ENCODE measurements at regions not wholly inside any gene's neighbourhood (a gene's known extent, or its start where the extent isn't known, plus 50 kb on each side); places are given as distances from the start of the nearest gene placed in this dataset.
"Not testable (repeated sequence)": the region's sequence is repeated elsewhere in the genome, so short reads cannot be mapped to it uniquely, and the experiment has no call there.

DNA sequence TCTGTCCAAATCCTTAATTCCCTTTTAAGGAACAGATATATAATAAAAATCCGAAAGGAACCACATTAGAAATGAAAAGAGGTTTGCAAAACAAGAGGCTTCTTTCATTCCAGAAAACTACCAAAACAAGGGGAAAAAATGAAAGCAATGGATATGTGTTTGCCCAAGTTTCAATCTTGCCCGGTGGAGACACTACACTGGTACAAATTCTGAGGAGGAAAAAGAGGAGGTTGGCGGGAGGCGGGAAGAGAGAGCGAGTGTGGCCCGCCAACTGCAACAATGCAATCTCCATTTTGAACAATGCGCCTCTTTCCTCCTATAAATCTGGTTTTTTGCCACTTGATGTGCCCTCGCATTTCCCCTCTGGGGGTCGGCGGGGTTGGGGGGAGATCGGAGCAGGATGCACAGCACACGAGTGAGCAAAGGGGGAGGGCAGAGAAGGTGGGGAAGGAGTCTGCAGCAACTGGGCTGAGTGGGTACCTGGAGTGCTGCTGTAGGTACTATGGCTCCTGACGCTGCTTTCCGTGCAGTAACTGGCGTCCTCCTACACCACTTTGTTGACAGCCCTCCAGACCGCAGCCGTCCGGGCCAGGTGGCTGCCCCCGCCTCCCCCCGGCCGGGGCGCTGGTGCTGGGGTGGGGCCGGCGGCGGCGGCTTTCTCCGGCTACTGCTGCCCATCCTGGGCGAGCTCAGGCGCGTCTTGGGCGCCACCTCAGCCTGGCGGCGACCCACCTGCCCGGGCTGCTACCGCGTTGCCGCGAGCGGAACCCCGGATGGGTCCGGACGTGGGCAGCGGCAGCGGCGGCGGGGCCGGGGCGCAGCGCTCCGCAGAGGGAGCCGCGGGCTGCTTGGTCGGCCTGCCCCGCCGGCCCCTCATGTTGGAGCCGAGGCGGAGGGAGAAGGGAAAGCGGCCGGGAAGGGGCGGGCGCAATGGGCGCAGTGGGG lies 93.8 kb upstream of the PLEKHM1 start:
- POLR2A ChIA-PET, result interaction anchor here (0.6 to 1.0 kb wide), 3 partner anchors 268 to 609 kb away, joined by 3 read pairs; partner anchors contain the start of gene KANSL1
- Histone ChIP-seq H3K9me3 (ENCODE audit: low read length) (no peaks in the 10 kb centered on the region), H3K4me3 (ENCODE audit: low read length) (peak overlapping the region; percentile 79), H3K36me3 (ENCODE audit: insufficient read depth, low read length) (no peaks in the 10 kb centered on the region), H3K27me3 (ENCODE audit: insufficient read depth, low read length, poor library complexity, severe bottlenecking) (no peaks in the 10 kb centered on the region), H3K4me1 (ENCODE audit: insufficient read depth, low read length) (peaks cover 28% of the 10 kb centered on the region), H3K27ac (ENCODE audit: low read depth, low read length) (peak overlapping the region; percentile 88)
- CTCF ChIA-PET, result interaction anchor here (0.9 kb wide), 1 partner anchor 609 kb away, joined by 3 read pairs; the partner anchor contains the start of gene KANSL1
- H3K4me1 Mint-ChIP-seq, result peaks cover 41 to 51% (median 51%) of the 10 kb centered on the region in 3 donors
- H3K9me3 Mint-ChIP-seq, result peaks cover 0 to 2% (median 0%) of the 10 kb centered on the region in 5 donors
- peaks cover 0 to 40% (median 4%) of the 10 kb centered on the region in 3 donors for H3K36me3 Mint-ChIP-seq
- peak overlapping the region; percentile 93 to 100 (median 97) for H3K27ac Mint-ChIP-seq
- H3K27me3 Mint-ChIP-seq, result no peaks in the 10 kb centered on the region
- DNase-seq, result peak; percentile 64 to 86 (median 78)
- peak overlapping the region; percentile 92 to 100 (median 96) for H3K4me3 Mint-ChIP-seq

DNA sequence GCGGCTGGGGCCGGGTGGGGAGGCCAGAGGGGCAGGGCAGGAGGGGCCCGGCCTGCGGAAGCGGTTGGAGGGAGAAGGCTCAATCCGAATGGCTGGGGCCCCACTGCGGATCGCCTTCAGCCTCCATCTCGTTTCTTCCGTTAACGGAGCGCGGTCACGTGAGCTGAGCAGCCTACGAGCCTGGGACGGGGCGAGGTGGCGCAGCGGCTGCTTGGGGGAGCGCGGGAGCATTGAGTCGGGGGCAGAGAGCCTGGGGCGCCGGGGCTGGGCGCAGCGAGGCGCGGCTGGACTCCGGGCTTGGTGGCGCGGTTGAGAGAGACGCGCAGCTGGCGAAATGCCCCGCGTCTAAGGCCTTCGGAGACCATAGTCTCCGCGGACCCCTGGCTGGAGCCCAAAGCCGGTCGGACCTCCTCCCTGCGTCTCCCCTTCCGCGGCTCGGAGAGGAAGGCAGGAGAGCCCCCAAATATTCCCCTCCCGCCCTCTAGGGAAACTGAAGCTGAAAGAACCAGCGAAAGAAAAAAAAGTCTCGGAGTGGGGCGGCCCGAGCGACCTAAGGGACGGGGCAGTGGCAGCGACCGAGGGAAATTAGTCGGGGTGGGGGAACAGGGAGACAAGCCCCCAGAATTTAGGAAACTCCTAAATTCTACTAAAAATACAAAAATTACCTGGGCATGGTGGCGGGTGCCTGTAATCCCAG lies 94.7 kb upstream of the PLEKHM1 start:
- DNase-seq, result peak; percentile 72 to 88 (median 82)
- Histone ChIP-seq H3K27ac (ENCODE audit: low read depth, low read length) (peak overlapping the region; percentile 88), H3K4me1 (ENCODE audit: insufficient read depth, low read length) (peaks cover 24% of the 10 kb centered on the region), H3K4me3 (ENCODE audit: low read length) (peak overlapping the region; percentile 79)
- peak overlapping the region; percentile 86 to 98 (median 94) for H3K27ac Mint-ChIP-seq
- POLR2A ChIA-PET, result interaction anchor here (0.6 to 1.0 kb wide), 3 partner anchors 269 to 608 kb away, joined by 3 read pairs; partner anchors contain the start of gene KANSL1
- not testable (repeated sequence) for H3K9me3 ChIP-seq (ENCODE audit: low read length); H3K36me3 ChIP-seq (ENCODE audit: insufficient read depth, low read length); H3K27me3 Mint-ChIP-seq; H3K27me3 ChIP-seq (ENCODE audit: insufficient read depth, low read length, poor library complexity, severe bottlenecking); H3K9me3 Mint-ChIP-seq
- H3K4me1 Mint-ChIP-seq, result peaks cover 32 to 43% (median 43%) of the 10 kb centered on the region in 3 donors
- peaks cover 0 to 34% (median under 1%) of the 10 kb centered on the region in 3 donors for H3K36me3 Mint-ChIP-seq
- CTCF ChIA-PET, result interaction anchor here (0.9 kb wide), 1 partner anchor 608 kb away, joined by 3 read pairs; the partner anchor contains the start of gene KANSL1
- peak overlapping the region; percentile 92 to 98 (median 95) for H3K4me3 Mint-ChIP-seq

DNA sequence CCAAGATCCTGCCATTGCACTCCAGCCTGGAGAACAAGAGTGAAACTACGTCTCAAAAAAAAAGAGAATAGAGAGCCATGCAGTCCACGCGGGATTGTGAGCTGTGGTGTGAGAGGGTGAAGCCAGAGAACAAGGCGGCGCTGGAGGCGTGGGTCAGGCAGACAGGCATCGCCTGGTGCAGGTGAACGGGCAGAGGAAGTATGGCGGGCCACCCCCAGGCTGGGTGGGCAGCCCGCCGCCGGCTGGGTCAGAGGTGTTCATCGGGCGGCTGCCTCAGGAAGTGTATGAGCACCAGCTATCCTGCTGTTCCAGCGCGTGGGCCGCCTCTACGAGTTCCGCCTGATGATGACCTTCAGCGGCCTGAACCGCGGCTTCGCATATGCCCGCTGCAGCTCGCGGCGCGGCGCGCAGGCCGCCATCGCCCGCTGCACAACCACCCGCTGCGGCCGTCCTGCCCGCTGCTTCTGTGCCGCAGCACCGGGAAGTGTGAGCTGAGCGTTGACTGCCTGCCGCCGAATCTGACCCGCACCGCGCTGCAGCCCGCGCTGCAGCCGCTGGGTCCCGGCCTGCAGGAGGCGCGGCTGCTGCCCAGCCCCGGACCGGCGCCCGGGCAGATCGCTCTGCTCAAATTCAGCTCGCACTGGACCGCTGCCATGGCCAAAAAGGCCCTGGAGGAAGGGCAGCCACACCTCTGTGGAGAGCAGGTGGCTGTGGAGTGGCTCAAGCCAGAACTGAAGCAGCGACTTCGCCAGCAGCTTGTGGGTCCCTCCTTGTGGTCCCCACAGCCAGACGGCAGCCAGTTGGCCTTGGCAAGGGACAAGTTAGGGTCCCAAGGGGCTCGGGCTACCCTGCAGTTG lies 95.5 kb upstream of the PLEKHM1 start:
- H3K4me3 Mint-ChIP-seq, result peak overlapping the region; percentile 92 to 98 (median 95)
- peaks cover 29 to 38% (median 37%) of the 10 kb centered on the region in 3 donors for H3K4me1 Mint-ChIP-seq
- DNase-seq, result peak in 4 of 5 donors; percentile 20 to 58 (median 44)
- H3K27me3 Mint-ChIP-seq; H3K27me3 ChIP-seq (ENCODE audit: insufficient read depth, low read length, poor library complexity, severe bottlenecking); CTCF ChIA-PET; H3K9me3 ChIP-seq (ENCODE audit: low read length); H3K36me3 ChIP-seq (ENCODE audit: insufficient read depth, low read length); H3K27ac ChIP-seq (ENCODE audit: low read depth, low read length); POLR2A ChIA-PET; H3K9me3 Mint-ChIP-seq: not testable (repeated sequence)
- H3K36me3 Mint-ChIP-seq, result peaks cover 0 to 30% (median 0%) of the 10 kb centered on the region in 3 donors
- peaks cover 21% of the 10 kb centered on the region for H3K4me1 ChIP-seq (ENCODE audit: insufficient read depth, low read length)
- peak overlapping the region; percentile 79 for H3K4me3 ChIP-seq (ENCODE audit: low read length)
- H3K27ac Mint-ChIP-seq, result peak overlapping the region; percentile 86 to 98 (median 94)

DNA sequence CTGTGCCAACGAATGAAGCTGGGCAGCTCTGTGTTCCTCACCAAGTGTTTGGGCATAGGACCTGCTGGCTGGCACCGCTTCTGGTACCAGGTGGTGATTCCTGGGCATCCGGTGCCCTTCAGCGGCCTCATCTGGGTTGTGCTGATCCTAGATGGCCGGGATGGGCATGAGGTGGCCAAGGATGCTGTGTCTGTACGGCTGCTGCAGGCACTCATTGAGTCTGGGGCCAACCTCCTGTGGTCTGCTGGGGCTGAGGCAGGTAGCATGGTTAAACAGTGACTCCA lies 96.1 kb upstream of the PLEKHM1 start:
- Mint-ChIP-seq H3K4me1 (peaks cover 28 to 34% (median 32%) of the 10 kb centered on the region in 3 donors), H3K27ac (peak overlapping the region in 1 of 8 donors; percentile 13), H3K4me3 (peak overlapping the region in 3 of 7 donors; percentile 32 to 92 (median 45)), H3K36me3 (peaks cover 0 to 26% (median 0%) of the 10 kb centered on the region in 3 donors)
- CTCF ChIA-PET; H3K27me3 ChIP-seq (ENCODE audit: insufficient read depth, low read length, poor library complexity, severe bottlenecking); H3K9me3 Mint-ChIP-seq; H3K4me3 ChIP-seq (ENCODE audit: low read length); DNase-seq; H3K27me3 Mint-ChIP-seq; POLR2A ChIA-PET; H3K27ac ChIP-seq (ENCODE audit: low read depth, low read length); H3K9me3 ChIP-seq (ENCODE audit: low read length); H3K36me3 ChIP-seq (ENCODE audit: insufficient read depth, low read length): not testable (repeated sequence)
- H3K4me1 ChIP-seq (ENCODE audit: insufficient read depth, low read length), result peaks cover 21% of the 10 kb centered on the region

DNA sequence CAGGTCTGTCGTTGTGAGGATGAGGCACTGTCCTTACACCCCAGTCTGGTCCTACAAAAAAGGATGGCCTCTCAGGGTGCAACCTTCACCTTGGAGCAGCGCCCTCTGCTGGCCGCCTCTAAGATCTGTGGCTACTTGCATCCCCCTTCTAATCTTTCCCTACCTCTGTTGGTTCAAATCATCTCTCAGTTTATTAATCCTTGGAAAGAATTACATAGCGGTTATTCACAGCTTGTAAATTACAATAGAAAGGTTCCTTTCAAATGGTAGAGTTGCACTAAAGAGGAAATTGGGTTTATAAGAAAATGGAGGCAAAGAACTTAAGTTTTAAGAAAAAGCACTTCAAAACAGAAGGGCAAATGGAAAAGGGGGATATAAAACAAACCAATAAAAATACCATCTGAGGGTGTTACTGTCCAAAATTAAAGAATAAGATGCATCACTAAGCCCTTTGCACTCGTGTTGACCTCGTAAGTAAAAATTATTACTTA lies 102.0 kb upstream of the PLEKHM1 start:
- H3K9me3 Mint-ChIP-seq; H3K4me3 Mint-ChIP-seq; H3K27ac ChIP-seq (ENCODE audit: low read depth, low read length); H3K4me1 ChIP-seq (ENCODE audit: insufficient read depth, low read length); H3K36me3 Mint-ChIP-seq; CTCF ChIA-PET; H3K27me3 ChIP-seq (ENCODE audit: insufficient read depth, low read length, poor library complexity, severe bottlenecking); H3K4me1 Mint-ChIP-seq; H3K36me3 ChIP-seq (ENCODE audit: insufficient read depth, low read length); POLR2A ChIA-PET; H3K4me3 ChIP-seq (ENCODE audit: low read length); H3K9me3 ChIP-seq (ENCODE audit: low read length): not testable (repeated sequence)
- Mint-ChIP-seq H3K27ac (peak overlapping the region in 1 of 8 donors; percentile 73), H3K27me3 (peaks cover 7 to 18% of the 10 kb centered on the region in 2 donors)
- peak; percentile 53 to 79 (median 65) for DNase-seq

DNA sequence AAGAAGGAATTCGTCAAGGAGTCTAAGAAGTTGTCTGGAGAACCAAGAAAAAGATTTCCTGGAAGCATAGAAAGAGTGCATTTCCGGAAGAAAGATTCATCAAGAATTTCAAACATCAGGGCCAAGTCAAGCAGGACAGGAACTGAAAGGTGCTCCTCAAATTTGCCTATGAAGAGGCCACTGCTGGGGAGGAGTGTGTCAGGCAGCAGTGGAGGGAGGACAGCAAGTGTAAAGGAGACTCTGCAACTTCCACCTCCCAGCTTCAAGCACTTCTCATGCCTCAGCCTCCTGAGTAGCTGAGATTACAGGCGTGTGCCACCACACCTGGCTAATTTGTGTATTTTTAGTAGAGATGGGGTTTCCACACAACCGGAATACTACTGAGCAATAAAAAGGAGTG lies 105.8 kb upstream of the PLEKHM1 start:
- H3K4me1 ChIP-seq (ENCODE audit: insufficient read depth, low read length); H3K27me3 ChIP-seq (ENCODE audit: insufficient read depth, low read length, poor library complexity, severe bottlenecking); H3K27ac ChIP-seq (ENCODE audit: low read depth, low read length); H3K36me3 ChIP-seq (ENCODE audit: insufficient read depth, low read length); H3K27ac Mint-ChIP-seq; CTCF ChIA-PET; H3K4me3 Mint-ChIP-seq; H3K36me3 Mint-ChIP-seq; H3K9me3 ChIP-seq (ENCODE audit: low read length); POLR2A ChIA-PET; DNase-seq; H3K4me3 ChIP-seq (ENCODE audit: low read length); H3K9me3 Mint-ChIP-seq; H3K4me1 Mint-ChIP-seq: not testable (repeated sequence)
- peaks cover 9 to 18% of the 10 kb centered on the region in 2 donors for H3K27me3 Mint-ChIP-seq

- H3K9me3 Mint-ChIP-seq; POLR2A ChIA-PET; H3K36me3 ChIP-seq (ENCODE audit: insufficient read depth, low read length); H3K36me3 Mint-ChIP-seq; H3K4me1 ChIP-seq (ENCODE audit: insufficient read depth, low read length); H3K4me3 ChIP-seq (ENCODE audit: low read length); H3K27ac ChIP-seq (ENCODE audit: low read depth, low read length); CTCF ChIA-PET; H3K27me3 ChIP-seq (ENCODE audit: insufficient read depth, low read length, poor library complexity, severe bottlenecking); H3K4me1 Mint-ChIP-seq; H3K9me3 ChIP-seq (ENCODE audit: low read length); H3K27me3 Mint-ChIP-seq: not testable (repeated sequence)
- peak in 1 of 5 donors; percentile 53 for DNase-seq
- H3K4me3 Mint-ChIP-seq, result peak overlapping the region in 2 of 7 donors; percentile 8 to 62
- H3K27ac Mint-ChIP-seq, result peak overlapping the region in 3 of 8 donors; percentile 37 to 96 (median 63)
Measured at GRCh38 chr17:45600052-45601012, 109.8 kb upstream of the PLEKHM1 start.

All from CD8-positive, alpha-beta memory T cell (primary cell).